Kidney (tissue), 13 donors: ENCODE measurements at regions not wholly inside any gene's neighbourhood (a gene's known extent, or its start where the extent isn't known, plus 50 kb on each side); places are given as distances from the start of the nearest gene placed in this dataset.

Source experiments
- DNase-seq, 5 donors: peaks; one replicate each; pipeline ENCODE4 v3.0.0-alpha.2; 2013 to 2020
- FAIRE-seq: peaks from 2 replicates; lab custom pipeline; 2012; peaks lifted over from hg19 to GRCh38; lab: Jason Lieb, UNC
- H3K27ac ChIP-seq, 2 donors: one replicate each; pipeline ENCODE4 v1.7.0; 2013; ENCODE audit warnings: low read depth in 2 of 2, low read length in 2 of 2, inconsistent platforms in 1 of 2
- H3K27me3 ChIP-seq: one replicate; pipeline ENCODE4 v1.7.1; 2013; ENCODE audit warnings: low read length, inconsistent platforms; ENCODE audit not compliant: control insufficient read depth, insufficient read depth
- H3K36me3 ChIP-seq, 3 donors: one replicate each; pipeline versions ENCODE4 v1.7.0 to v1.7.1; 2013; ENCODE audit warnings: low read length in 3 of 3, control low read depth in 1 of 3, inconsistent platforms in 1 of 3; ENCODE audit not compliant: insufficient read depth in 3 of 3, control insufficient read depth in 2 of 3
- H3K4me1 ChIP-seq, 3 donors: one replicate each; pipeline versions ENCODE4 v1.7.0 to v1.7.1; 2013; ENCODE audit warnings: low read length in 3 of 3, inconsistent platforms in 1 of 3, low read depth in 1 of 3; ENCODE audit not compliant: control insufficient read depth in 2 of 3, insufficient read depth in 2 of 3
- H3K4me3 ChIP-seq, 3 donors: one replicate each; pipeline versions ENCODE4 v1.7.0 to v1.8.1; 2013; ENCODE audit warnings: low read length in 3 of 3, control low read depth in 1 of 3, inconsistent platforms in 1 of 3
- H3K9ac ChIP-seq, 3 donors: one replicate each; pipeline versions ENCODE4 v1.7.0 to v1.7.1; 2013; ENCODE audit warnings: low read length in 3 of 3, control low read depth in 1 of 3, inconsistent platforms in 1 of 3
- H3K9me3 ChIP-seq, 3 donors: one replicate each; pipeline versions ENCODE4 v1.7.0 to v1.7.1; 2013; ENCODE audit warnings: low read length in 3 of 3, control low read depth in 1 of 3, inconsistent platforms in 1 of 3; ENCODE audit not compliant: control insufficient read depth in 2 of 3, insufficient read depth in 1 of 3
- CTCF ChIP-seq: IDR thresholded peaks from 3 replicates; pipeline ENCODE4 v1.5.1; 2012; ENCODE audit warnings: mild to moderate bottlenecking, moderate library complexity, borderline replicate concordance; ENCODE audit not compliant: insufficient read depth; ENCODE audit errors: extremely low read depth
- intact Hi-C: fragments of 100-400 bp; cut with DNase I; formaldehyde crosslinking; loops from one replicate; pipeline ENCODE4 v1.11.1; 2022
- donor health status: control.
- donor health status: control.
- donor health status: control.
- donor health status: control.
- donor health status: control.
- donor health status: DM: yes; HTN: yes; CAD: no.
- donor health status: Normal renal cell carcinoma (clear cell type).

- no peak for TF ChIP-seq CTCF
- H3K4me1 ChIP-seq, result no peaks in the 10 kb centered on the region
- FAIRE-seq (no peak), DNase-seq (no peak)
- H3K9ac ChIP-seq, result no peak overlapping the region
- H3K4me3 ChIP-seq, result no peak overlapping the region
- intact Hi-C loops, result no loop called here
- no peaks in the 10 kb centered on the region for H3K36me3 ChIP-seq
- H3K27me3 ChIP-seq, result no peaks in the 10 kb centered on the region
- no peak overlapping the region for H3K27ac ChIP-seq
- no peaks in the 10 kb centered on the region for H3K9me3 ChIP-seq
Observed at GRCh38 chr10:78318305-78318704, 284.6 kb downstream of the RPS24 start.

DNA sequence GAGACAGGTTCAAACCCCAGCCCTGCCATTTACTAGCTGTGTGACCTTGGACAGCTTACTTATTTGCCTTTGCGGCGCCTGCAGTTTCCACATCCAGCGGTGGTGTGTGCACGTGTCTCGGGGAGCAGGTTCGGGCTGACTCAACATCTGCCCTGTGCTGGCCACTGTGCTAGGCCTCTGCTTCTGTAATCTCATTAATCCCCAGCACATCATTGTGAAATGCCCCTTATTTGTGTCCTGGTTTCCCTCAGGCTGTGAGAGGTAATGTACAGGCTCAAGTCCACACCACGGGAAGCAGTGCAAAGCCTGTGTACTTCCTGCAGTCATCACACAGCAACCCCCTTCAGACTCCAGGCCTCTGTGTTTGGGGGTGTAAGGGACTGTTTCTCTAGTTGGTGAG is 285.7 kb downstream of the RPS24 start:
- H3K9me3 ChIP-seq, result no peaks in the 10 kb centered on the region
- H3K27me3 ChIP-seq, result no peaks in the 10 kb centered on the region
- intact Hi-C loops, result no loop called here
- H3K4me3 ChIP-seq, result no peak overlapping the region
- FAIRE-seq, result no peak
- H3K36me3 ChIP-seq, result no peaks in the 10 kb centered on the region
- no peak overlapping the region for H3K27ac ChIP-seq
- H3K9ac ChIP-seq, result no peak overlapping the region
- no peak for DNase-seq
- H3K4me1 ChIP-seq, result no peaks in the 10 kb centered on the region
- TF ChIP-seq CTCF, result no peak

DNA sequence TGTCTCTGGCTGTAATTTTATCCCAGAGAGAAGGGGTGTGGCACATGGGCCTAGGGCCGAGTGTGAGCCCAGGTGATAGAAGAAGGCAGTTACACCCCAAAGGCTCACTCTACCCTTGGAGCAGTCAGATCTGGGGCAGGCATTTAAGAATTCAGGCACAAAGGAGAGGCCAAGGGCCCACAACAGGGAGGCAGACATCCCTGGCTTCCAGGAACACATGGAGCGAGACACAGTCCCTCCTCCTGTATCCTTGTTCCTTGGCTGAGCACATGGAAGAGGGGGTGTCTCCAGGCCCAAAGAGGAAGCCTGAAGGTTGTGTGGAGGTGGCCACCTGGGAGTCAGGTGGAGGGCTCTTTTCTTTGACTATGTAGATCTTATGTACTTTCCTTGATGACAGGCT is 286.2 kb downstream of the RPS24 start:
- TF ChIP-seq CTCF, result no peak
- DNase-seq (no peak), FAIRE-seq (no peak)
- Histone ChIP-seq H3K27ac (no peak overlapping the region), H3K27me3 (no peaks in the 10 kb centered on the region), H3K9me3 (peaks cover 0 to under 1% (median 0%) of the 10 kb centered on the region in 3 donors), H3K4me1 (no peaks in the 10 kb centered on the region), H3K4me3 (no peak overlapping the region), H3K9ac (no peak overlapping the region), H3K36me3 (no peaks in the 10 kb centered on the region)
- intact Hi-C loops, result no loop called here

DNA sequence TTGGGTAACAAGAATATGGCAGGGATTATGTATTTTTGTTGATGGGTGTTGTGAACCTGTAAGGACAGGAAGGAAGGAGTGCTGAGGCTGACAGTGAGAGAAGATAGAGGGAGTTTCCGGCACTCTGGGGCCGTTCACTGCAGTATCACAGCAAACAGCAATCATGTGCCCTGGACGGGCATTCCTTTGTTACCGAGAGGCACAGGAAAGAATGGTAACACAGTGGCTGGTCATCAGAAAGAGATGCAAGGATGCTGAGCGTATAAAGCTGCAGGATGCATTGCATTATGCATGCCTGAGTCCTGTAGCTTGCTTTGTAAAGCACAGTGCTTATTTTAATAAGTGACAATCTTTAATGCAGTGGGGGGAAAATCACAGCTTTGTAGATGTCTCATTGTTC is 286.8 kb downstream of the RPS24 start:
- FAIRE-seq (no peak), DNase-seq (no peak)
- H3K9ac ChIP-seq, result no peak overlapping the region
- H3K4me1 ChIP-seq, result no peaks in the 10 kb centered on the region
- no peaks in the 10 kb centered on the region for H3K36me3 ChIP-seq
- peaks cover 0 to 3% (median 0%) of the 10 kb centered on the region in 3 donors for H3K9me3 ChIP-seq
- intact Hi-C loops, result no loop called here
- no peak overlapping the region for H3K27ac ChIP-seq
- no peak overlapping the region for H3K4me3 ChIP-seq
- H3K27me3 ChIP-seq, result no peaks in the 10 kb centered on the region
- no peak for TF ChIP-seq CTCF
